SK-N-SH (cell line): ENCODE measurements at regions not wholly inside any gene's neighbourhood (a gene's known extent, or its start where the extent isn't known, plus 50 kb on each side); places are given as distances from the start of the nearest gene placed in this dataset.

Source experiments
- CTCF ChIA-PET: fragments of 300-600, 350-600 bp; formaldehyde crosslinking; extraction: SDS; loops from one replicate; lab custom pipeline; 2021; lab: Yijun Ruan, JAX
- POLR2A ChIA-PET: fragments of 350-600 bp; sonication (Branson Sonifier 250); formaldehyde crosslinking; extraction: SDS; loops from one replicate; lab custom pipeline; 2020; ENCODE audit warnings: antibody characterized with exemption, inconsistent platforms; lab: Yijun Ruan, JAX
- DNase-seq: peaks from one replicate; pipeline ENCODE4 v3.0.0; 2012
- H2AFZ ChIP-seq: fragments of 200-600 bp; sonication (generic); 2 replicates; pipeline ENCODE4 v1.8.1; 2016; ENCODE audit warnings: antibody characterized with exemption, mild to moderate bottlenecking, low read depth
- H3F3A ChIP-seq: fragments of 200-600 bp; sonication (generic); replicated peaks from 2 replicates; pipeline ENCODE3; 2016; ENCODE audit warnings: antibody characterized with exemption, mild to moderate bottlenecking; ENCODE audit not compliant: insufficient read depth
- H3K27ac ChIP-seq, 2 experiments: fragments of 200-500 bp in 1 of 2; fragments of 200-600 bp in 1 of 2; sonication (Bioruptor generic) in 1 of 2; sonication (generic), shearing (Covaris generic) in 1 of 2; 2 replicates each; pipeline versions ENCODE4 v1.5.1 to v1.6.1; 2014 to 2016; ENCODE audit warnings: low read depth in 2 of 2, inconsistent platforms in 1 of 2, low read length in 1 of 2, mild to moderate bottlenecking in 1 of 2, mixed read lengths in 1 of 2
- H3K27me3 ChIP-seq: fragments of 200-600 bp; sonication (generic), shearing (Covaris generic); 2 replicates; pipeline ENCODE4 v1.6.1; 2016; ENCODE audit warnings: mixed run types; ENCODE audit not compliant: insufficient read depth
- H3K36me3 ChIP-seq, 2 experiments: fragments of 200-500 bp in 1 of 2; fragments of 200-600 bp in 1 of 2; sonication (Bioruptor generic) in 1 of 2; sonication (generic) in 1 of 2; replicated peaks in 1 of 2; 2 replicates each; pipeline versions ENCODE3 to v1.5.1; 2014 to 2016; ENCODE audit warnings: low read length in 1 of 2, mild to moderate bottlenecking in 1 of 2; ENCODE audit not compliant: insufficient read depth in 2 of 2, control insufficient read depth in 1 of 2
- H3K4me1 ChIP-seq, 2 experiments: fragments of 200-500 bp in 1 of 2; fragments of 200-600 bp in 1 of 2; sonication (Bioruptor generic) in 1 of 2; sonication (generic), shearing (Covaris generic) in 1 of 2; 2 replicates each; pipeline versions ENCODE4 v1.5.1 to v1.6.1; 2014 to 2016; ENCODE audit warnings: low read depth in 1 of 2, low read length in 1 of 2, mixed run types in 1 of 2; ENCODE audit not compliant: insufficient read depth in 2 of 2, control insufficient read depth in 1 of 2
- H3K4me2 ChIP-seq: fragments of 200-600 bp; sonication (generic), shearing (Covaris generic); 2 replicates; pipeline ENCODE4 v1.6.1; 2017; ENCODE audit warnings: mixed run types
- H3K4me3 ChIP-seq, 2 experiments: fragments of 200-500 bp in 1 of 2; fragments of 200-600 bp in 1 of 2; sonication (Bioruptor generic) in 1 of 2; sonication (generic), shearing (Covaris generic) in 1 of 2; 2 replicates each; pipeline versions ENCODE4 v1.5.1 to v1.8.1; 2014 to 2016; ENCODE audit warnings: low read depth in 2 of 2, inconsistent platforms in 1 of 2, low read length in 1 of 2, mild to moderate bottlenecking in 1 of 2, mixed read lengths in 1 of 2, moderate library complexity in 1 of 2
- H3K79me2 ChIP-seq: fragments of 200-600 bp; sonication (generic); 2 replicates; pipeline ENCODE4 v1.8.1; 2017; ENCODE audit warnings: mild to moderate bottlenecking; ENCODE audit not compliant: insufficient read depth
- H3K9ac ChIP-seq: fragments of 200-600 bp; sonication (generic); 2 replicates; pipeline ENCODE4 v1.6.1; 2017; ENCODE audit warnings: mixed run types
- H3K9me2 ChIP-seq: fragments of 200-600 bp; sonication (generic); 2 replicates; pipeline ENCODE4 v1.6.1; 2017; ENCODE audit warnings: mixed run types
- H3K9me3 ChIP-seq: fragments of 200-600 bp; sonication (generic); 2 replicates; pipeline ENCODE4 v1.6.1; 2017; ENCODE audit warnings: mixed run types, mild to moderate bottlenecking, moderate library complexity
- H4K20me1 ChIP-seq: fragments of 200-600 bp; sonication (generic); 2 replicates; pipeline ENCODE4 v1.6.1; 2017; ENCODE audit warnings: mild to moderate bottlenecking, mixed run types; ENCODE audit not compliant: insufficient read depth
- FOSL2 ChIP-seq: IDR thresholded peaks from 2 replicates; pipeline ENCODE4 v1.4.0; 2012; ENCODE audit warnings: low read depth, mild to moderate bottlenecking, moderate library complexity, borderline replicate concordance
- FOXJ3 ChIP-seq: sonication (generic); formaldehyde crosslinking; IDR thresholded peaks from 2 replicates; pipeline ENCODE4 v1.5.1; 2020; ENCODE audit warnings: mild to moderate bottlenecking, missing genetic modification reagents
- FOXM1 ChIP-seq: IDR thresholded peaks from 2 replicates; pipeline ENCODE4 v1.4.0; 2012; ENCODE audit warnings: low read depth, mild to moderate bottlenecking
- GABPA ChIP-seq: IDR thresholded peaks from 2 replicates; pipeline ENCODE4 v1.4.0; 2012; ENCODE audit warnings: low read depth, mild to moderate bottlenecking
- MXI1 ChIP-seq: IDR thresholded peaks from 2 replicates; pipeline ENCODE4 v1.6.1; 2012; ENCODE audit warnings: mild to moderate bottlenecking, low read depth, low read length, improper control_type of control experiment
- NRF1 ChIP-seq: IDR thresholded peaks from 2 replicates; pipeline ENCODE4 v1.6.1; 2012; ENCODE audit warnings: low read depth, mild to moderate bottlenecking, low read length
- RCOR1 ChIP-seq: fragments of 150-350 bp; IDR thresholded peaks from 2 replicates; pipeline ENCODE4 v1.6.1; 2017; ENCODE audit warnings: antibody characterized with exemption, low read length
- RFX5 ChIP-seq: IDR thresholded peaks from 2 replicates; pipeline ENCODE4 v1.6.1; 2012; ENCODE audit warnings: mild to moderate bottlenecking, improper control_type of control experiment, low read length
- TCF12 ChIP-seq: IDR thresholded peaks from 2 replicates; pipeline ENCODE4 v1.4.0; 2012
- ZBTB33 ChIP-seq: IDR thresholded peaks from 2 replicates; pipeline ENCODE4 v1.4.0; 2012; ENCODE audit warnings: low read depth, borderline replicate concordance
- WGBS: methylation state at CpG from one replicate; pipeline ENCODE4 v1.1.6; 2017; ENCODE audit warnings: low lambda C conversion rate; 5-methylcytosine and 5-hydroxymethylcytosine counted together
- TF ChIP-seq, protein P1 (sequence below): IDR thresholded peaks from 2 replicates; pipeline ENCODE4 v1.4.0; 2012; ENCODE audit warnings: low read depth, borderline replicate concordance

DNA sequence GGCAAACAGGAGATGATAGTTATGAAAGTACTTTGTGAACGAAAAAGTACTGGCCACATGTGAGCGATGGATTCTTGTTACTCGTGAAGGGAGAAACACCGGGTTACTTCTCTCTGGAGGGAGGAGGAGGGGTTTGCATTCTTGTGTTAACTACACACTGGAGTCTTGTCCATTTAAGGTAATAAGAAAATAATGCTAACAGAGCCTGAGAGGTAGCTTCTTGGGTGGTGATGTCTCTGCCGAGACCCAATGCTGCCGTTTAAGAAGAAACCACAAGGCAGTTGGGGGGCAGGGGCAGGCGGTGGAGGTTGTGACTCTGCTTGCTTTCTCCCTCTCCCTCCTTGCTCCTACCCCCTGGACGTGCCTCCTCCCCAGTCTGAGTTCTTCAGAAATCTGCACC lies 100.9 kb upstream of the ROPN1 start:
- H4K20me1 ChIP-seq: 0 out of 2 replicates have a peak, but pooled peaks cover 5% of the 10 kb centered on the region
- no peaks in the 10 kb centered on the region for H3K36me3 ChIP-seq
- H3K4me1 ChIP-seq: peaks cover 3 to 5% of the 10 kb centered on the region in 2 experiments; a peak in 2 of 4 replicates
- DNase-seq: no peak
- H2AFZ ChIP-seq: no peak overlapping the region
- WGBS: 81% methylated on average over 4 of the region's 8 CpGs
- H3K79me2 ChIP-seq: peaks cover 3% of the 10 kb centered on the region; the same call in 1 of the 2 replicates
- no peaks in the 10 kb centered on the region for H3K9me3 ChIP-seq
- H3K4me3 ChIP-seq: no peak overlapping the region
- no peak overlapping the region for H3K4me2 ChIP-seq
- H3K27me3 ChIP-seq: no peaks in the 10 kb centered on the region
- no peaks in the 10 kb centered on the region for H3K9me2 ChIP-seq
- peaks cover 6% of the 10 kb centered on the region for H3F3A ChIP-seq
- H3K9ac ChIP-seq: no peak overlapping the region
- POLR2A ChIA-PET: no interaction called here
- no peak for TF ChIP-seq ZBTB33
- TF ChIP-seq MXI1: no peak
- H3K27ac ChIP-seq: no peak overlapping the region
- CTCF ChIA-PET: interaction anchor here (0.8 kb wide), 1 partner anchor 13 kb away, joined by 3 read pairs; no protein-coding TSS in a partner anchor

GRCh38 chr3:124094496-124094895 lies 102.6 kb upstream of the ROPN1 start:
- ChIA-PET CTCF (interaction anchor here (1.5 to 4.9 kb wide), 2 partner anchors 15 to 78 kb away, joined by 3 to 28 read pairs; no protein-coding TSS in a partner anchor), POLR2A (no interaction called here)
- Histone ChIP-seq H3K4me3 (no peak overlapping the region), H2AFZ (no peak overlapping the region), H3K9me2 (no peaks in the 10 kb centered on the region), H3K4me2 (no peak overlapping the region), H4K20me1 (0 out of 2 replicates have a peak, but pooled peaks cover 5% of the 10 kb centered on the region), H3K4me1 (peaks cover 2 to 3% of the 10 kb centered on the region in 2 experiments; a peak in 2 of 4 replicates), H3K79me2 (peaks cover 7% of the 10 kb centered on the region), H3K9ac (no peak overlapping the region), H3K27ac (no peak overlapping the region), H3F3A (peaks cover 6% of the 10 kb centered on the region), H3K27me3 (no peaks in the 10 kb centered on the region), H3K9me3 (no peaks in the 10 kb centered on the region), H3K36me3 (no peaks in the 10 kb centered on the region)
- WGBS: 90% methylated on average over 20 of the region's 20 CpGs
- TF ChIP-seq FOXJ3 (CRISPR knock-in tag): no peak
- no peak for TF ChIP-seq FOSL2
- TF ChIP-seq RCOR1: no peak
- no peak for TF ChIP-seq TCF12
- no peak for TF ChIP-seq RFX5
- no peak for TF ChIP-seq GABPA
- no peak for TF ChIP-seq FOXM1
- TF ChIP-seq, protein P1, sequence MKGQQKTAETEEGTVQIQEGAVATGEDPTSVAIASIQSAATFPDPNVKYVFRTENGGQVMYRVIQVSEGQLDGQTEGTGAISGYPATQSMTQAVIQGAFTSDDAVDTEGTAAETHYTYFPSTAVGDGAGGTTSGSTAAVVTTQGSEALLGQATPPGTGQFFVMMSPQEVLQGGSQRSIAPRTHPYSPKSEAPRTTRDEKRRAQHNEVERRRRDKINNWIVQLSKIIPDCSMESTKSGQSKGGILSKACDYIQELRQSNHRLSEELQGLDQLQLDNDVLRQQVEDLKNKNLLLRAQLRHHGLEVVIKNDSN: no peak
- TF ChIP-seq NRF1: no peak
- no peak for DNase-seq
